Endometrium (tissue), 2 donors: ENCODE measurements at regions not wholly inside any gene's neighbourhood (a gene's known extent, or its start where the extent isn't known, plus 50 kb on each side); places are given as distances from the start of the nearest gene placed in this dataset.

Source experiments
- FAIRE-seq: peaks from 2 replicates; lab custom pipeline; 2012; peaks lifted over from hg19 to GRCh38; lab: Jason Lieb, UNC
- donor health status: control.
- donor health status: control.

GRCh38 chr13:29902632-29903305 is 52.4 kb upstream of the UBL3 start:
- no peak for FAIRE-seq

- peak; percentile 80 for FAIRE-seq
Measured at GRCh38 chr13:29901710-29902631, 51.6 kb upstream of the UBL3 start.
